ENCODE measurements at regions not wholly inside any gene's neighbourhood (a gene's known extent, or its start where the extent isn't known, plus 50 kb on each side); places are given as distances from the start of the nearest gene placed in this dataset.
A peak's percentile ranks its signal among the peaks of the same experiment; 100 is the strongest.

DNA sequence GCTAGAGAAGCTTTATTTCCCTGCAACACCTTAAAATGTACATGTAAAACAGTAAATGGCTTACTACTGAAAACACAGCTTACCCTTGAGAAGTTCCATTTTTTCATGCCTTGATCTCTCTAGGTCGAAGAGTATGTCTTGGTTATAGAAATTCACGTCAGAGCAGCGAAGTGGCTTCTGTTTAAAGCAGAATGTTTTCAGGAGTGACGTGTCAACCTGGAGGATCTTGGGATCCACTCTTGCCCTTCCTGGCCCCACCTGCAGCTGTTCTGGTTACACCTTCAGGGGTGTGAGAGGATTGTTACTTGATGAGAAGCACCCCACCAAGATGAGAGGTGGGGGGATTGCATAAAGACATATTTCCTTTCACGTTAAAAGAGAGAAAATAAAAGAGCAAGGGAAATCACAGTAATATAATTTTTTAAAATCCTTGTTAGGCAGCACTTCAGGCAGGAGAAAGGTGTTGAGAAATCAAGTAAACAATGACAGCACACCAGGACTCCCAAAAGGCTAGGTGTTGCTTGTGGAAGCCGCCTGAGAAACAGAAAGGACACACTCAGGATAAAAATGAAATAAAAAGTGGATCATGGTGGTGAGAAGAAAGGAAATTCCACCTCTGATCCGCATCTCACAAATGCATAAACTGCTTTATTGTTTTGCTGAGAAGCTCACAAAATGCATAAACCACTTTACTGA is 149.7 kb downstream of the UNC5CL start:
- no peaks in the 10 kb centered on the region for H3K36me3 ChIP-seq (ENCODE audit: control insufficient read depth, insufficient read depth, low read length)
- no peaks in the 10 kb centered on the region for H3K4me1 Mint-ChIP-seq
- no peak for DNase-seq
- no peaks in the 10 kb centered on the region for H3K4me1 ChIP-seq (ENCODE audit: control insufficient read depth, insufficient read depth, low read length, poor library complexity, severe bottlenecking)
- H3K4me3 Mint-ChIP-seq, result no peak overlapping the region
- H3K9me3 Mint-ChIP-seq, result no peaks in the 10 kb centered on the region
- no peaks in the 10 kb centered on the region for H3K9me3 ChIP-seq (ENCODE audit: control insufficient read depth in 2 of 2, low read length in 2 of 2)
- no peaks in the 10 kb centered on the region for H3K36me3 Mint-ChIP-seq
- H3K27me3 Mint-ChIP-seq, result peaks cover 13% of the 10 kb centered on the region
- H3K27ac ChIP-seq (ENCODE audit: insufficient read depth, low read length, poor library complexity, severe bottlenecking), result no peak overlapping the region
- H3K27me3 ChIP-seq (ENCODE audit: control insufficient read depth, insufficient read depth, low read length), result no peaks in the 10 kb centered on the region
- no peak overlapping the region for H3K4me3 ChIP-seq (ENCODE audit: low read depth, low read length)
- ATAC-seq (ENCODE audit: low read depth in 2 of 2), result no peak
- H3K27ac Mint-ChIP-seq, result no peak overlapping the region

DNA sequence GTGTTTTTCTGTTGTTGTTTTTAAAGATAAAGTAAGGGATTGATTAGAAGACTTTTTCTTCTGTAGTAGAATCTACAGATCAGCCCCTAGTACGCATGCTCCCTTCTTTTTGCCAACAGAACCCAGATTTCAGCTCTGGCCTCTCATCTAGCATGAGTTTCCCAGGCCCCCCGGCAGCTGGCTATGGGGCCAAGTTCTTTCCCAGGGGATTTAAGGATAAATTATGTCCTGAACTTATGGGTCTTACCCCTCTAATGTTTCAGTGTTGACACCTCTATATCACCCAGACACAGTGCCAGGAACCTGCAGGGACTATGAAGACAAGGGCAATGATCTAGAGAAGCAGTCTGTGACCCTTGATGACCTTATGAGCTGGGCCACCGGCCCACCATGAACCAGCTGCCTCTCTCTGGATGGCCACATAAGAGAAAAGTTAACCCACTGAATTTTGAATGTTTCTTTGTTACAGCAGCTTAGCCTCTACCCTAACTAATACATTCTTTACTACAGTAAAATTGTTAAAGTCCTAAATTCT is 150.5 kb downstream of the UNC5CL start:
- DNase-seq (no peak), ATAC-seq (ENCODE audit: low read depth in 2 of 2) (no peak)
- Mint-ChIP-seq H3K9me3 (no peaks in the 10 kb centered on the region), H3K4me3 (no peak overlapping the region), H3K36me3 (no peaks in the 10 kb centered on the region), H3K27ac (no peak overlapping the region), H3K27me3 (peaks cover 13% of the 10 kb centered on the region), H3K4me1 (no peaks in the 10 kb centered on the region)
- no peak overlapping the region for H3K27ac ChIP-seq (ENCODE audit: insufficient read depth, low read length, poor library complexity, severe bottlenecking)
- H3K27me3 ChIP-seq (ENCODE audit: control insufficient read depth, insufficient read depth, low read length), result no peaks in the 10 kb centered on the region
- H3K4me1 ChIP-seq (ENCODE audit: control insufficient read depth, insufficient read depth, low read length, poor library complexity, severe bottlenecking), result no peaks in the 10 kb centered on the region
- H3K36me3 ChIP-seq (ENCODE audit: control insufficient read depth, insufficient read depth, low read length), result no peaks in the 10 kb centered on the region
- H3K9me3 ChIP-seq (ENCODE audit: control insufficient read depth in 2 of 2, low read length in 2 of 2), result no peaks in the 10 kb centered on the region
- H3K4me3 ChIP-seq (ENCODE audit: low read depth, low read length), result no peak overlapping the region

DNA sequence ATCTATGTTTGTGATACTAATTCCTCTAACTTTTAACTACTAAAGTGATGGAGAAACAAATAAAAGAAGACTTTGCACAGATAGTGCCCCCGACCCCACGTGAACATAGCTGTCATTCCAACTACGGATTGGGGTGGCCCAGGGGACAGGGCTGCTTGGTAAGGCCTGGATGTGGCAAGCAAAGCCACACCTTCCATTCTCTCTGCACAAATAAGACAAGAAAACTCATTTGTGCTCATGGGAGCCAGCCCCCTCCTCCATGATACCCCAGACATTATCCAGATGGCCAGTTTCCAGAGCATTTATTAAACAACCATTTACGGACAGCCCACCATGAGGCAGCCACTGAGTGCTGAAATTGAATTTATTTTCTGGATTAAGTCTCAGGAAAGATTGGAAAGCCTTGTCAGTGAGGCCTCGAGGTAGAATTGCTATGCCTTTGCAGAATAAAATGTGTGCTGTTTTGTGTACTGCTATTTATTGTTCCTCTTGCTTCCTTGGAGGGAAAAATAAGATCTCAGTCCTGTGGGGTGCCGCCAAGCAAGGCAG is 151.2 kb downstream of the UNC5CL start:
- H3K4me1 Mint-ChIP-seq, result no peaks in the 10 kb centered on the region
- no peaks in the 10 kb centered on the region for H3K4me1 ChIP-seq (ENCODE audit: control insufficient read depth, insufficient read depth, low read length, poor library complexity, severe bottlenecking)
- H3K27me3 Mint-ChIP-seq, result peaks cover 13% of the 10 kb centered on the region
- DNase-seq (no peak), ATAC-seq (ENCODE audit: low read depth in 2 of 2) (no peak)
- H3K4me3 ChIP-seq (ENCODE audit: low read depth, low read length), result no peak overlapping the region
- no peak overlapping the region for H3K4me3 Mint-ChIP-seq
- no peaks in the 10 kb centered on the region for H3K9me3 Mint-ChIP-seq
- H3K36me3 ChIP-seq (ENCODE audit: control insufficient read depth, insufficient read depth, low read length), result no peaks in the 10 kb centered on the region
- H3K9me3 ChIP-seq (ENCODE audit: control insufficient read depth in 2 of 2, low read length in 2 of 2), result no peaks in the 10 kb centered on the region
- H3K27ac ChIP-seq (ENCODE audit: insufficient read depth, low read length, poor library complexity, severe bottlenecking), result no peak overlapping the region
- no peaks in the 10 kb centered on the region for H3K36me3 Mint-ChIP-seq
- H3K27me3 ChIP-seq (ENCODE audit: control insufficient read depth, insufficient read depth, low read length), result no peaks in the 10 kb centered on the region
- no peak overlapping the region for H3K27ac Mint-ChIP-seq

- no peaks in the 10 kb centered on the region for H3K27me3 ChIP-seq (ENCODE audit: control insufficient read depth, insufficient read depth, low read length)
- H3K36me3 ChIP-seq (ENCODE audit: control insufficient read depth, insufficient read depth, low read length), result no peaks in the 10 kb centered on the region
- H3K9me3 ChIP-seq (ENCODE audit: control insufficient read depth in 2 of 2, low read length in 2 of 2), result no peaks in the 10 kb centered on the region
- Mint-ChIP-seq H3K9me3 (no peaks in the 10 kb centered on the region), H3K27me3 (peaks cover 13% of the 10 kb centered on the region), H3K4me3 (no peak overlapping the region), H3K36me3 (no peaks in the 10 kb centered on the region), H3K27ac (no peak overlapping the region), H3K4me1 (no peaks in the 10 kb centered on the region)
- no peak for DNase-seq
- no peak overlapping the region for H3K27ac ChIP-seq (ENCODE audit: insufficient read depth, low read length, poor library complexity, severe bottlenecking)
- H3K4me3 ChIP-seq (ENCODE audit: low read depth, low read length), result no peak overlapping the region
- no peak for ATAC-seq (ENCODE audit: low read depth in 2 of 2)
- H3K4me1 ChIP-seq (ENCODE audit: control insufficient read depth, insufficient read depth, low read length, poor library complexity, severe bottlenecking), result no peaks in the 10 kb centered on the region
Observed at GRCh38 chr6:40887079-40887791, 151.8 kb downstream of the UNC5CL start.

- Mint-ChIP-seq H3K27ac (no peak overlapping the region), H3K9me3 (no peaks in the 10 kb centered on the region), H3K4me1 (peaks cover 0 to 4% (median 1%) of the 10 kb centered on the region in 4 donors), H3K4me3 (no peak overlapping the region), H3K36me3 (no peaks in the 10 kb centered on the region), H3K27me3 (peaks cover 13% of the 10 kb centered on the region)
- no peaks in the 10 kb centered on the region for H3K9me3 ChIP-seq (ENCODE audit: control insufficient read depth in 2 of 2, low read length in 2 of 2)
- no peaks in the 10 kb centered on the region for H3K27me3 ChIP-seq (ENCODE audit: control insufficient read depth, insufficient read depth, low read length)
- no peak for ATAC-seq (ENCODE audit: low read depth in 2 of 2)
- no peak overlapping the region for H3K4me3 ChIP-seq (ENCODE audit: low read depth, low read length)
- no peak overlapping the region for H3K27ac ChIP-seq (ENCODE audit: insufficient read depth, low read length, poor library complexity, severe bottlenecking)
- no peaks in the 10 kb centered on the region for H3K4me1 ChIP-seq (ENCODE audit: control insufficient read depth, insufficient read depth, low read length, poor library complexity, severe bottlenecking)
- no peaks in the 10 kb centered on the region for H3K36me3 ChIP-seq (ENCODE audit: control insufficient read depth, insufficient read depth, low read length)
- no peak for DNase-seq
Observed at GRCh38 chr6:40885139-40885774, 153.8 kb downstream of the UNC5CL start.

- Histone ChIP-seq H3K27me3 (ENCODE audit: control insufficient read depth, insufficient read depth, low read length) (no peaks in the 10 kb centered on the region), H3K27ac (ENCODE audit: insufficient read depth, low read length, poor library complexity, severe bottlenecking) (no peak overlapping the region), H3K36me3 (ENCODE audit: control insufficient read depth, insufficient read depth, low read length) (no peaks in the 10 kb centered on the region), H3K4me3 (ENCODE audit: low read depth, low read length) (no peak overlapping the region), H3K4me1 (ENCODE audit: control insufficient read depth, insufficient read depth, low read length, poor library complexity, severe bottlenecking) (no peaks in the 10 kb centered on the region), H3K9me3 (ENCODE audit: control insufficient read depth in 2 of 2, low read length in 2 of 2) (peaks cover 0 to 5% of the 10 kb centered on the region in 2 experiments)
- Mint-ChIP-seq H3K27me3 (no peaks in the 10 kb centered on the region), H3K27ac (no peak overlapping the region), H3K4me3 (no peak overlapping the region), H3K36me3 (no peaks in the 10 kb centered on the region), H3K9me3 (peaks cover 0 to 6% (median 2%) of the 10 kb centered on the region in 7 donors), H3K4me1 (peaks cover 0 to 4% (median 1%) of the 10 kb centered on the region in 4 donors)
- DNase-seq, result no peak
- ATAC-seq (ENCODE audit: low read depth in 2 of 2), result no peak
Observed at GRCh38 chr6:40882323-40882997, 156.6 kb downstream of the UNC5CL start.

- Mint-ChIP-seq H3K27ac (no peak overlapping the region), H3K4me3 (no peak overlapping the region), H3K27me3 (no peaks in the 10 kb centered on the region), H3K9me3 (peaks cover 0 to 6% (median 2%) of the 10 kb centered on the region in 7 donors), H3K4me1 (peaks cover 0 to 4% (median 1%) of the 10 kb centered on the region in 4 donors), H3K36me3 (no peaks in the 10 kb centered on the region)
- peaks cover 0 to 5% of the 10 kb centered on the region in 2 experiments for H3K9me3 ChIP-seq (ENCODE audit: control insufficient read depth in 2 of 2, low read length in 2 of 2)
- peak in 1 of 3 donors; percentile 18 for DNase-seq
- no peaks in the 10 kb centered on the region for H3K36me3 ChIP-seq (ENCODE audit: control insufficient read depth, insufficient read depth, low read length)
- no peaks in the 10 kb centered on the region for H3K4me1 ChIP-seq (ENCODE audit: control insufficient read depth, insufficient read depth, low read length, poor library complexity, severe bottlenecking)
- ATAC-seq (ENCODE audit: low read depth in 2 of 2), result no peak
- no peaks in the 10 kb centered on the region for H3K27me3 ChIP-seq (ENCODE audit: control insufficient read depth, insufficient read depth, low read length)
- no peak overlapping the region for H3K4me3 ChIP-seq (ENCODE audit: low read depth, low read length)
- no peak overlapping the region for H3K27ac ChIP-seq (ENCODE audit: insufficient read depth, low read length, poor library complexity, severe bottlenecking)
Observed at GRCh38 chr6:40881501-40881900, 157.5 kb downstream of the UNC5CL start.
